Lung microvascular endothelial cell (primary cell): ENCODE measurements at regions not wholly inside any gene's neighbourhood (a gene's known extent, or its start where the extent isn't known, plus 50 kb on each side); places are given as distances from the start of the nearest gene placed in this dataset.

Experiments
- DNase-seq, 2 donors: peaks; one replicate each; pipeline versions ENCODE4 v3.0.0 to v3.0.0-alpha.2; 2010; ENCODE audit warnings: low read depth in 2 of 2

GRCh38 chr1:59020151-59020997 is 236.5 kb upstream of the JUN start:
- peak; percentile 85 to 93 for DNase-seq

- no peak for DNase-seq
These were observed 238.4 kb upstream of the JUN start for GRCh38 chr1:59022199-59022598.

GRCh38 chr1:59022799-59023198 is 239.0 kb upstream of the JUN start:
- no peak for DNase-seq

- peak; percentile 64 to 86 for DNase-seq
These were observed 241.4 kb upstream of the JUN start for GRCh38 chr1:59025201-59025600.

GRCh38 chr1:59025898-59026426 is 242.1 kb upstream of the JUN start:
- peak in 1 of 2 donors; percentile 37 for DNase-seq

GRCh38 chr1:59026472-59026948 is 242.7 kb upstream of the JUN start:
- peak; percentile 35 to 37 for DNase-seq

- DNase-seq: peak; percentile 19 to 53
These were observed 243.3 kb upstream of the JUN start for GRCh38 chr1:59027177-59027576.

- DNase-seq: no peak
These were observed 244.2 kb upstream of the JUN start for GRCh38 chr1:59028048-59028447.

GRCh38 chr1:59029411-59030167 is 245.7 kb upstream of the JUN start:
- peak; percentile 78 to 81 for DNase-seq

- DNase-seq: no peak
These were observed 248.4 kb upstream of the JUN start for GRCh38 chr1:59032228-59032627.

GRCh38 chr1:59033761-59034160 is 249.9 kb upstream of the JUN start:
- no peak for DNase-seq

GRCh38 chr1:59034925-59035324 is 251.1 kb upstream of the JUN start:
- DNase-seq: no peak

GRCh38 chr1:59039551-59039950 is 255.7 kb upstream of the JUN start:
- no peak for DNase-seq

- no peak for DNase-seq
These were observed 256.4 kb upstream of the FGGY start for GRCh38 chr1:59040486-59040885.

GRCh38 chr1:59041646-59042277 is 255.1 kb upstream of the FGGY start:
- DNase-seq: no peak

- peak in 1 of 2 donors; percentile 76 for DNase-seq
These were observed 253.1 kb upstream of the FGGY start for GRCh38 chr1:59043796-59044195.

GRCh38 chr1:59044535-59045121 is 252.3 kb upstream of the FGGY start:
- no peak for DNase-seq

GRCh38 chr1:59045137-59045536 is 251.8 kb upstream of the FGGY start:
- DNase-seq: no peak

- DNase-seq: no peak
These were observed 251.3 kb upstream of the FGGY start for GRCh38 chr1:59045636-59046035.

- peak in 1 of 2 donors; percentile 22 for DNase-seq
These were observed 250.8 kb upstream of the FGGY start for GRCh38 chr1:59046134-59046533.

GRCh38 chr1:59046730-59047157 is 250.2 kb upstream of the FGGY start:
- DNase-seq: peak in 1 of 2 donors; percentile 26
